Activated CD8-positive, alpha-beta memory T cell treated with anti-CD3 and anti-CD28 coated beads, Interleukin-2, amount 50 U/mL, for 24 hours (primary cell): ENCODE measurements at regions not wholly inside any gene's neighbourhood (a gene's known extent, or its start where the extent isn't known, plus 50 kb on each side); places are given as distances from the start of the nearest gene placed in this dataset.
"Not testable (repeated sequence)": the region's sequence is repeated elsewhere in the genome, so short reads cannot be mapped to it uniquely, and the experiment has no call there.

Source experiments
- DNase-seq: peaks from one replicate; pipeline ENCODE4 v3.0.0-alpha.2; 2020; ENCODE audit errors: extremely low read depth

DNA sequence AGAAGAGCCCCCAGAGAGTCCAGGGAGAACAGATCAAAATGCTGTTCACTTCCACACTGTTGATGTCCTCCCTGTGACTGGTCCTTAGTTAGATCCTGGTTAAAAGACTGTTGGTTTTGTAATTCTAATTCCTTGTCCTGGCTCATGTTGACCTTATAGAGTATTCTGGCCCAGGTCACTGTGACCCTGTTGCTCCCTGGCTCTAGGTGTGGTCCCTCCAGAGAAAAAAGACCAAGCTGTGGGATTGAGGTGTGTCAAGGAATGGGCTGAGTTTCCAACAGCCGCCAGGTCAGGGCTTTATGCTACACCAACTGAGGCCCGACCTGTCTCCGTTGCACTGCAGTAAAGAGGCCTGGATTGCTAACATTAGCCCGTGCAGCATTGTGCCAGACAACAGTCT, 241.0 kb upstream of the MSX2 start:
- DNase-seq, result no peak

DNA sequence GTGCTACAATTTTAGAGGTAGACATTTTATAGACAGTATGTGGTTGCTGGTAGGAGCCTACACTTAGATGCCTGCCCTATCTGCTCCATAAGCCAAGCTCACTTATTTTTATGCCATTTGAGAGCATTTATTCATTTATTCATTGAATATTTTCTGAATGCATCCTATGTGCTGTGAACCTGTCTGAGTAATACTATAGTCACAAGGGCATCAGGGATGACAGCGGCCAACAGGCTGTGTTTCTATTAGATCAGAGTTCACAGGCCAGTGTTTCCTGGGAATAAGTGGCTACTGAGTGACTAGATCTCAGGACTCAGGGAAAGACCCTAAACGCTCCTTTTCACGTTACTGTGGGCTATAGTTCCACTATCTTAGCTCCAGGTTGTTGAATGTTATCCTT, 235.2 kb upstream of the MSX2 start:
- no peak for DNase-seq

DNA sequence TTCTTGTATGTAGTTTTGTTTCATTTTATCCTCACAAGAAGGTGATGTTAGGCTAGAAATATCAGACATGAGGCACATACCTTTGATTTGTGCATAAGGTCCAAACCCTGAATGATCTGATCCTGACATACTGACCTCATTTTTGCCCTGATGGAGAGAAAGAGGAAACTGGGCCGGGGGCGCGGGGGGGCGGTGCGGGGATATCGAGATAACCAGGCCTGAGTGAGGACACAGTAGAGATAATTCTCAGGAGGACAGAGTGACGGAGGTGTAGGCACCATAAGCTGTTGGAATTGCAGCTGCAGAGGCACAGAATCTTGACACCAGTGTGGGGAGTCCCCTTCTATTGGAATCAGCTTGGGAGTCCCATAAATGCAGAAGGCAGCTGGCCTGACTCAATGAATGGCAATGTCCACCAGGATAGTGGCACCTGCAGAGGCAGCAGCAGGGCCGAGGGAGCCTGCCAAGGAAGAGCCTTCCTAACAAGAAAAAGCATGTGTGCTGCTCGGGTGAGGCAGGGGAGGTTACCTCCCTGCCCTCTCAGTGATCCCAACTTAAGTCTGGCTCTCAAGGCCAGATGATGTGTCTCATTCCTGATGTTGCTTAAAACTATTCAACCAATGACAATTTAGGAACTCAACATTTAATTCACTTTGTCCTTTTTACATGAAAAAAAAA, 234.3 kb upstream of the MSX2 start:
- no peak for DNase-seq

DNA sequence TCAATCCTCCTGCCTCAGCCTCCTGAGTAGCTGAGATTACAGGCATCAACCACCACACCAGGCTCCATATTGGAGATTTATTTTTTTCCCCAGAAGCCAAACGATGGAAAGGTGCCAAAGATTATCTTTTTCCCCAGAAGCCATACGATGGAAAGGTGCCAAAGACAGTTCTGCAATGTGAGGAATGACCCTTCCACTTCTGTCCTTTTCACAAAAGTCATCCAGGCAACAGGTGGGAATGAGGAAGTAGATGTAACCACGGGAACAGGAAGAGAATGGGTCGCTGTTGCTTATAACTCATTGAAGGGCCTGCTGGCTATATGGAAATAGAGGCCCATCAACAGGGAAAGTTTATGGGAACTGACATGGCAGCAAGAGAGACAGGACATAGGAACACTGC, 233.7 kb upstream of the MSX2 start:
- no peak for DNase-seq

DNA sequence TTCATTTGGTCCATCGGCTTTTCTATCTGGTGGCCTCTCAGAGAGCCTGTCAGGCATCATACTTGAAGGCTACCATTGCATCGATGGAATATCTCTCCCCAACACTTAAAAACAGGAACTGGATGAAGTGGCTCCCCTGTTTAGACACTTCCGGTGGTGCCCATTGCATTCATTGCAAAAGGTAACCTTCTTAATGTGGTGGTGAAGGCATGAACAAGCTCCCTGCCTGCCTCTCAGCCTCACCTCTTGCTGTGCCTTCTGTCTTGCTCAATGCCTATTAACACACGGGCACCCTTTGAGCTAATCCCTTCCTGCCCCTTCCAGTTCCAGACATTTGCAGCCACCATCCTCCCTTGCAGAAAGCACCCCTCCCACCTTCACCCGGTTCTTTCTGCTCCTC, 233.1 kb upstream of the MSX2 start:
- no peak for DNase-seq

DNA sequence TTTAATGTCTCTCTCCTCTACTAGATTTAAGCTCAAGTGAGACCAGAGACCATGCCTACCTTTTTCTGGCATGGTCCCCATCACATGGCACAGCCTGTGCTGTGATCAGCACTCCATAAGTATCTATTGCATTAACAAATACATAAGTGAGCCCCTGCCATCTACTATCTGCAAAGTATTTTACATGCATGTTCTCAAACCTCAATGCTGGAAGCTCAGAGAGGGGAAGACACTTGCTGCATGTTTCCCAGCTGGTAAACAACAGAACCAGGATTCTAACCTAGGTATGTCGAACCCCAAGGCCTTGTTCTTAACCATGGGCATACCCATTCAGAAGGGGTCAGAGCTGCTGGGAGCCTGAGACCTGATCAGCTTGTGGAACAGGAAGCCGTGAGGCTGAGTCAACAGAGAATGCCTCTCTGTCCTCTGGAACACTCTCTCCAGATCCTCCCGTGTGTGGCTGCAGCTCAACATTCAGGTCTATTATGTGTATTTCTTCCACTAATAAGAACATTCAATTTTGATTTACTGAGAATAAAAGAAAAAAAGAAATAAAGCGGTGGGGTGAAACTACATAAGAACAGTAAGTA, 232.5 kb upstream of the MSX2 start:
- no peak for DNase-seq

DNA sequence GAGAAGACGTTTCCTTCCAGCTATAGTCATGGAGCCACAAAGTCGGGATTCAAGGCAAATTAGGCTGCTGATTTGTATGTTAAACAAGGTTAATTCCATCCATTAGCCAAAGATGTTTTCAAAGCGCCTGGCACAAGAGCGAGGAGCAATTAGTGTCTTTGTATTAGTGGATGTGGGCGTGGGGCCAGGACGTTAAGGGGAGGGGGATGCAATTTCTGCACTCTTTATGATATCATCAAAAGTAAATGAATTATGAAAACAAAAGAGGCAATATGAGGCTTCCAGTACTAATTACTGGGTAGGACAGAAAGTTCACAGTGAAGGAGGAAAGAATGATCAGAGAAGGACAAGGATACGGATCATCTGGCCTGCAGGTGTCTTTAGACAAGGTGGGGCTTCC, 230.9 kb upstream of the MSX2 start:
- DNase-seq, result no peak

DNA sequence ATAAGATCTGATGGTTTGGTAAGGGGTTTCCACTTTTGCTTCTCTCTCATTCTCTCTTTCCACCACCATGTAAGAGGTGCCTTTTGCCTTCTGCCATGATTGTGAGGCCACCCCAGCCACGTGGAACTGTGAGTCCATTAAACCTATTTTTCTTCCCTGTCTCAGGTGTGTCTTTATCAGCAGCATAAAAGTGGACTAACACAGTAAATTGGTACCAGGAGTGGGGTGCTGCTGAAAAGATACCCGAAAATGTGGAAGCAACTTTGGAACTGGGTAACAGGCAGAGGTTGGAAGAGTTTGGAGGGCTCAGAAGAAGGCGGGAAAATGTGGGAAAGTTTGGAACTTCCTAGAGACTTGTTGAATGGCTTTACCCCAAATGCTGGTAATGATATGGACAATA, 226.4 kb upstream of the MSX2 start:
- DNase-seq, result not testable (repeated sequence)

DNA sequence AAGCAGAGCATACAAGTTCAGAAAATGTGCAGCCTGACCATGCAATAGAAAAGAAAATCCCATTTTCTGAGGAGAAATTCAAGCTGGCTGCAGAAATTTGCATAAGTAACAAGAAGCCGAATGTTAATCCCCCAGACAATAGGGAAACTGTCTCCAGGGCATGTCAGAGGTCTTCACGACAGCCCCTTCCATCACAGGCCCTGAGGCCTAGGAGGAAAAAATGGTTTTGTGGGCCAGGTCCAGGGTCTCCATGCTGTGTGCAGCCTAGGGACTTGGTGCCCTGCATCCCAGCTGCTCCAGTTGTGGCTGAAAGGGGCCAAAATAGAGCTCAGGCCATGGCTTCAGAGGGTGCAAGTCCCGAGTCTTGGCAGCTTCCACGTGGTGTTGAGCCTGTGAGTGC, 225.8 kb upstream of the MSX2 start:
- not testable (repeated sequence) for DNase-seq

DNA sequence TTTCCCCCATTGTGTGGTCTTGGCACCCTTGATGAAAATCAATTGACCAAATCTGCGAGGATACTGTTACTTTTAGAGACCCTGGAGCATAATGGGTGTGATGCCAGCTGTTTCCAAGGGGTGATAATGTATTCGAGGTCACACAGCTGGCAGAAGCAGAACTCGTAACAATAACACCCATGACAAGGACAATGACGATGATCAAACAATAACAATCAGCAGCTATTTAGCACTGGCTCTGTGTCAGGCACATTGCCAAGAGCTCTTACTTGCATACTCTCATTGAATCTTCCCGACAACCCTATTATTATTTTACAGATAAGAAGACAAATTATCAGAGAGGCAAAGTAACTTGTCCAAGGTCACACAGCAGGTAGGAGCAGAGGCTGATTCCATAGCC, 223.7 kb upstream of the MSX2 start:
- no peak for DNase-seq

DNA sequence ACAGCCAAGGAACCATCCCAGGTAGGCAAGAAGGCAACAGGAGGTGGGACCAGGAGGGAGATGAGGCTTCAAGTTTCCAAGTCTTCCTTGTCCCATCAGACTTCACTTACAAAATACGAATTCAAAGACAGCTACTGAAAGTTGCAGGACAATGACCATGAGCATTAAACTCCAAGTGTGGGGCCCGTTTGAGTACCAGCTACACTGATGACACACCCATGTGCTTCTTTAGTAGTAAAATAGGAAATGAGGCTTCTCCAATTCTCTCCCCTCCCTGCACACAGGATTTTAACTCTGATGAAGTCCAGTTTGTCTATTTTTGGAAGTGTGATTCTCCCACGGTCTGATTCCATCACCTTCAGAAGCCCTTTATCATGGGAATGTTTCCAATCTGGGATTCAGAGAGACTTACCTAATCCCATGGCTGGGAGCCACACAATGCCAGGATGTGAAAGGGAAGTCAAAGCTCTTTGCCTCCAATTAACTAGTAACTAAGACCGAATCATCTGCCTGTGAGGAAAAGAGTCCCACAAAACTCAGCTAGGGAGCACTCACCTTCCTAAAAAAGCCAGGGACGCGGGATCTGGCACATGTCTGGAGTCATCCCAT, 222.8 kb upstream of the MSX2 start:
- DNase-seq, result no peak

DNA sequence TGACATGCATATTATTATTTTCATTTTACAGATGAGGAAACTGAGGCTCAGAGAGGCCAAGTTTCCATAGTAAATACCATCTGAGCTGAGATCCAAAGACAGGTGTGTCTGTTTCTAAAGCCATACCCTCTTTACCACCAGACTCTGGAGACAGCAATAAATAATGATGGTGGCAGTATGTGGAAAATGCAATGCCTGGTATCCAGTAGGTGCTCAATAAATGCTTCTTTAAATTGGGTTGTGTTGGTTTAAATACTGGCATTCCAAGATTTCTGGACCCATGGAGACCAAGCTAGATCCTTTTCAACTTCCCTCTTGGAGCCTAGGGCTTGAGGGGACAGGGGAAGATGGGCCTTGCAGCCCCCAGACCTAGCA, 221.3 kb upstream of the MSX2 start:
- no peak for DNase-seq

DNA sequence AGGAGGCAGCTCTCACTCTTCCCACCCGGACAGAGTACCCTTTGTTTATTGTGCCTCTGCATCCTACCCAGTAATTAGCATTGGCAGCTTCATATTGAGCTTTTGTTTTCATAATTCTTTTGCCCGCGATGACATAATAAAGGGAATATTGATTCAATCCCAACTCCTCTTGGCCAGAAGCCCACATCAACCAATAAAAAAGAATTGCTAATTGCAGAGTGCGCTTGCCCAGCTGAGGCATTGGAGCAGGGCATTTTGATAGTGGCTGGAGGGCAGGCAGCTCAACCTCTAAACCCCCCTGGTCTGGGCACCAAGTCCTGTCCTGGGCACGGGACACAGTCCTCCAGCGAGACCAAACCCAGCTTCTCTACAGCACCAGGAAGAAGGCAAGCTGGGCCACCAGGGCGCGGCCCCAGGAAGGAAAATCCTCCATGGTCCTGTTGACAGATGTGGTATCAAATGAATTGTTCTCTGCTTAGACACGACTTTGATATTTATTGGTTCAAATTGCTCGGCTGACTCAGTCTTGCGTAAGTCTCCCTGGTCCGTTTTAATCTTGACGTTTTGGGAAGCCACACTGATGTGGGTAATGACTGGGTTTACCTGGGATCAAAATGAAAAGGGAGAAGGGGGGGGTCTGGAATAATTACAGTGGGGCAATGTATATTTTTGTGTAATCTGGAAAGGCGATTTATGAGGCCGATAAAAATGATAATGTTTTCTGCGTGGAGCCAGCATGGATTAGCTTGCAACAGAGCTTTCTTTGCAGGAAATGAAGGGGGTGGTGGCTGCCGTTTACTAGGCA, 220.7 kb upstream of the MSX2 start:
- DNase-seq, result no peak

DNA sequence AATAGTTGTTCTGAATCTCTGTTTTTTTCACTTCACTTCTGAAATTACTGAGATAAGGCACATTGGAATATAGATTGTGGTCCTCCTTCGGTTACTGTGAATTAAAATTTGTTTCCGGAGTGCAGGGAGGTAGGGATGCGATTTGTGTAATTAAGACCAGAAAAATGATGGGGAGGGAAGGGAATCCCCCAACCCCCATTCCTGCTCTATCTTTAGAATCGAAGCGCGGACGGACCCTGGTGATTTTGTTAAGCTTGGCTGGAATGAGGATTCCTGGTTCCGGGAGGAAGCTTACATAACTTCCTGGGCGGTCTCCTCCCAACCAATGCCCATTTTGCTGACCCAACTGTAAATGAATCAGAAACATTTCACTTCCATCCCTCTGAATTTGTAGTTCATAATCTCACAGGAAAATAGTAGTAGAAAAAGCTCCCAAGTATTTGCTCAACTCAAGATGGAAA, 220.1 kb upstream of the MSX2 start:
- no peak for DNase-seq

DNA sequence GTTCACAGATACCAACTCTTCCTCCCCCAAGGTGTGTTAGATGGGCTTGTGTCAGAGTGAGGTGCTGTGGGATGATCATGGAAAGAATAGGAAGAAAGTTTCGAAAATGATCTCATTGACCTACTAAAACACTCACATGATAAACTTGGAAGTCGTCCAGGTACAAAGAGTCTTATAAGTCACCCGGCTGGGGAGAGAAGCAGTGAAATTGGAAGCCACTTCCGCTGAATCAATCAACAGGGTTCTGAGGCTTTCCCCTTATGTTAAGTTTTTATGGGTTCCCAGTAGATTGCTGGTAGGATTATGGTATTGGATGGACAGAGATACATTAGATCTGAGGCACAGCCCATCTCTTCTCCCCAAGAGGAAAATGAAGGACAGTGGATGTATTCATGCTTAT, 218.8 kb upstream of the MSX2 start:
- no peak for DNase-seq

DNA sequence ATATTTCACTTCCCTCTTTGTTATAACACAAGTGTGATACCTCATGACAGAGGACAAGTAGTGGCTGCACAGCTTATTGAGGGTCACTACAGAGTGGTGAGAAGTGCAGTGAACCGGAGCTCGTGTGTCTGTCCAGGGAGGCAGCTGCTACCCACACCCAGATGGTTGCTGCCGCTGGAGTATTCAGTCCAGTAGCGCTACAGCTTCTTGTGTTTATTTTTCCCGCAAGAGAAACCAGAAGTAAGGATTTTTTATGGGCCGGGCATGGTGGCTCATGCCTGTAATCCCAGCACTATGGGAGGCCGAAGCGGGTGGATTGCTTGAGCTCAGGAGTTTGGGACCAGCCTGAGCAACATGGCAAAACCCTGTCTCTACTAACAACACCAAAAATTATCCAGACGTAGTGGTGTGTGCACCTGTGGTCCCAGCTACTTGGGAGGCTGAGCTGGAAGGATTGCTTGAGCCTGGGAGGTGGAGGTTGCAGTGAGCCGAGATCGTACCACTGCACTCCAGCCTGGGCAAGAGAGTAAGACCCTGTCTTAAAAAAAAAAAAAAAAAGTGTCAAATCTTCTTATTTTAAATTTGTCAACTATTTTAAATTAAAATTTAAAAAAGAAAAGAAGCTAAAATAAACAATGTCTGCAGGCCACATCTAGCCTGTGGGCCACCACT, 213.5 kb upstream of the MSX2 start:
- not testable (repeated sequence) for DNase-seq

DNA sequence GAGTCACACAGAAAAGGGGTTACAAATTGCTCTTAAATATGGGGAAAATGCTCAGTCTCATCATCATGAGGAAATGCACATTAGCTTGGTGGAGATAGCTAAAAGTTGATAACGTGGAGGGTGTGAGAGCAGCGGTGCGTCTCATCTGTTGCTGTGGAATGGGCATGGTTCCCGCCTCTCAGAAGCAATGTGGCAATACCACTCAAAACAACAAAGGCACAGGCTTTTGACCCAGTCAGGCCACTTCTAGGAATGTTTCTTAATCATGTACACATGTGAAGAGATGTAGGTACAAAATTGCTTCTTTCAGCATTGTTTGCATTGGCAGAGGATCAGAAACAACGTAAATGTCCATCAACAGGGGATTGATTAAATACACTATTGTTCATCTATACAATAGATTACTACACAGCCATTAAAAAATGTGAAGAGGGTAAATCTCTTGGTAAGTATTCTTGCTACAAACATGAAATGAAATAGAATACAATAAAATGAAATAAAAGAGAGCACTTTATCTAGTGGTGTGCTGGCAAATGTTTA, 212.6 kb upstream of the MSX2 start:
- no peak for DNase-seq

DNA sequence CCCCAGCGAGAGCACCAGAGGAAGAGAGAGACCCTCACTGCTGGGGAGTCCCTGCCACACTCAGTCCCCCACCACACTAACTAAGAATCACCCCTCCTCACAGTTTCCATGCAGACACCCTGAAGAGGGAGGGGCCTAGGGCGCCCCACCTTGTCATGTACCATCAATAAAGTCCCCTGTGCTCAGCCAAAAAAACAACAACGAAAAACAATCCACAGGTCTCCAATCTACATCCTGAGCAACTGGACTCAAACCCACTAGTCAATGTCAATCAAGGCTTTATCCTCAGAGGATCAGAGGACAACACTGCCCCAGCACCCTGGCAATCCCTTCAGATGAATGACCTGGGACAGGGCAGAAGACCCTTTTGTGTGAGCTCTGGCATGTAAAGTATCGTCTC, 210.1 kb upstream of the MSX2 start:
- no peak for DNase-seq

DNA sequence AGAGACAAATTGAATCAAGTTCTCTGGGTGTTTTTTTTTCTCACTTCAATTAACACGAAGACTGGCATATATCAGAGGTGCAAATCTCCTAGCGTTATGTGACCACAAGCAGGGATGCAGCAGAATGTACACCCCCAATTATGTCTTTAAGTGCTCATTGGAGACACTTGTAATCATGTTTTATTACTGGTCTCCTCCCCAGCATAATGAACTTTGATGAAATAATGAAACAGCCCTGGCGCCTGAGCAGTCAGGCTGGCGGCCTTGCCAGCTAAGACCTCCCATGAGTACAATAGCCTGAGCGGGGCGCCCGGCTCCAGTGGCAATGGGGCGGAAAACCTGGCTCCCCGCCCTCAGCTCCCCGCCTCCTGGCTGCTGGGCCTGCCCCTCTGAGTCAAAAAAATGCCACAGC, 209.4 kb upstream of the MSX2 start:
- DNase-seq, result no peak

DNA sequence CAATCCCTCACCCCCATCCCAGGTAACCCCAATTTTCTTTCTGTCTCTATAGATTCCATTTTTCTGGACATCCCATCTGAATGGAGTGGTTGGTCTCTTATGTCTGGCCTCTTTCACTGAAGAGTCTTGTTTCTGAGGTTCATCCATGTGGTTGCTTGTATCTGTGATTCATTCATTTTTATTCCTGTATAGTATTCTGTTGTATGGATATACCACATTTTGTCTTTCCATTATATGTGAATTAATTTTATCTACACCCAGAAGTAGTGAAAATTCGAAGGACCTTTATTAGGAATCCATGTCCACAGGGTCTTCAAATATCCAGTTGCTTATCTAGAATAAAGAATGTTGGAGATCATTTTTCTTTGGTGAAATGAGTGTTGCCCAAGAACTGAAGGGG, 207.6 kb upstream of the MSX2 start:
- DNase-seq, result no peak

DNA sequence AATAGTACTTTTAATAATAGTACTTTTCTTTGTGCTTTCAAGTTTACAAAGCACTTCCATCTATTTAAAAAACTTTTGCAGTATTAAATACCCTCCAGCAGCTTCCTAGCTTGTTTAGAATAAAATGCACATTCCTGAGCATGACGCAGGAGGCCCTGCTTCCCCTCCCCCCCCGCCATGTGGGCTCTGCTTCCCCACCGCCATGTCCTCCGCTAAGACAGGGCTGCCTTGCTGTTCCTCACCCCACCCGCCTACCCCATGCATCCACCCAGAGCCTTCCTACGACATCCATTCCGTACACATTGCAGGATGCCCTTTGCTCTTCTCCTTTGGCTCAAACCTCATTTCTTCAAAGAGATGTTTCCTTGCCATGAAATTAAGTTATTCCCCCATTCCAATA, 205.9 kb upstream of the MSX2 start:
- no peak for DNase-seq
